GM18868 (cell line): ENCODE measurements at regions not wholly inside any gene's neighbourhood (a gene's known extent, or its start where the extent isn't known, plus 50 kb on each side); places are given as distances from the start of the nearest gene placed in this dataset.

Experiments
- ATAC-seq: cut with Tn5 transposase; IDR thresholded peaks from one replicate; pipeline ENCODE4 v1.9.1; 2021; ENCODE audit warnings: mild to moderate bottlenecking, moderate library complexity; ENCODE audit not compliant: unreplicated experiment

- ATAC-seq, result no peak
Observed at GRCh38 chr18:77501266-77501665, 251.6 kb downstream of the GALR1 start.

GRCh38 chr18:77505499-77505898 lies 255.9 kb downstream of the GALR1 start:
- no peak for ATAC-seq

- no peak for ATAC-seq
Observed at GRCh38 chr18:77512152-77512551, 262.5 kb downstream of the GALR1 start.

GRCh38 chr18:77517901-77518300 lies 268.3 kb downstream of the GALR1 start:
- ATAC-seq, result no peak

- no peak for ATAC-seq
Observed at GRCh38 chr18:77520767-77521166, 271.1 kb downstream of the GALR1 start.

GRCh38 chr18:77522051-77522675 lies 272.5 kb downstream of the GALR1 start:
- peak; percentile 70 for ATAC-seq

GRCh38 chr18:77524909-77525308 lies 275.3 kb downstream of the GALR1 start:
- no peak for ATAC-seq

- ATAC-seq, result no peak
Observed at GRCh38 chr18:77526962-77527361, 277.3 kb downstream of the GALR1 start.

- ATAC-seq, result no peak
Observed at GRCh38 chr18:77528872-77529271, 279.2 kb downstream of the GALR1 start.

- ATAC-seq, result no peak
Observed at GRCh38 chr18:77529492-77530176, 280.0 kb downstream of the GALR1 start.

- no peak for ATAC-seq
Observed at GRCh38 chr18:77530732-77531131, 281.1 kb downstream of the GALR1 start.

GRCh38 chr18:77539860-77540259 lies 290.2 kb downstream of the GALR1 start:
- no peak for ATAC-seq

- no peak for ATAC-seq
Observed at GRCh38 chr18:77544792-77545191, 295.1 kb downstream of the GALR1 start.

- no peak for ATAC-seq
Observed at GRCh38 chr18:77547757-77548156, 298.1 kb downstream of the GALR1 start.

GRCh38 chr18:77548790-77549420 lies 299.3 kb downstream of the GALR1 start:
- ATAC-seq, result no peak

GRCh38 chr18:77550625-77551024 lies 301.0 kb downstream of the GALR1 start:
- no peak for ATAC-seq

- ATAC-seq, result no peak
Observed at GRCh38 chr18:77551055-77551454, 301.4 kb downstream of the GALR1 start.

- no peak for ATAC-seq
Observed at GRCh38 chr18:77552945-77553344, 303.3 kb downstream of the GALR1 start.

- ATAC-seq, result no peak
Observed at GRCh38 chr18:77554061-77554460, 304.4 kb downstream of the GALR1 start.

GRCh38 chr18:77557046-77557587 lies 307.5 kb downstream of the GALR1 start:
- no peak for ATAC-seq

- no peak for ATAC-seq
Observed at GRCh38 chr18:77559274-77559910, 309.7 kb downstream of the GALR1 start.
